HG02973 (cell line): ENCODE measurements at regions not wholly inside any gene's neighbourhood (a gene's known extent, or its start where the extent isn't known, plus 50 kb on each side); places are given as distances from the start of the nearest gene placed in this dataset.
"Not testable (repeated sequence)": the region's sequence is repeated elsewhere in the genome, so short reads cannot be mapped to it uniquely, and the experiment has no call there.

Experiments used
- ATAC-seq: cut with Tn5 transposase; IDR thresholded peaks from one replicate; pipeline ENCODE4 v1.9.1; 2021; ENCODE audit warnings: moderate library complexity; ENCODE audit not compliant: unreplicated experiment

DNA sequence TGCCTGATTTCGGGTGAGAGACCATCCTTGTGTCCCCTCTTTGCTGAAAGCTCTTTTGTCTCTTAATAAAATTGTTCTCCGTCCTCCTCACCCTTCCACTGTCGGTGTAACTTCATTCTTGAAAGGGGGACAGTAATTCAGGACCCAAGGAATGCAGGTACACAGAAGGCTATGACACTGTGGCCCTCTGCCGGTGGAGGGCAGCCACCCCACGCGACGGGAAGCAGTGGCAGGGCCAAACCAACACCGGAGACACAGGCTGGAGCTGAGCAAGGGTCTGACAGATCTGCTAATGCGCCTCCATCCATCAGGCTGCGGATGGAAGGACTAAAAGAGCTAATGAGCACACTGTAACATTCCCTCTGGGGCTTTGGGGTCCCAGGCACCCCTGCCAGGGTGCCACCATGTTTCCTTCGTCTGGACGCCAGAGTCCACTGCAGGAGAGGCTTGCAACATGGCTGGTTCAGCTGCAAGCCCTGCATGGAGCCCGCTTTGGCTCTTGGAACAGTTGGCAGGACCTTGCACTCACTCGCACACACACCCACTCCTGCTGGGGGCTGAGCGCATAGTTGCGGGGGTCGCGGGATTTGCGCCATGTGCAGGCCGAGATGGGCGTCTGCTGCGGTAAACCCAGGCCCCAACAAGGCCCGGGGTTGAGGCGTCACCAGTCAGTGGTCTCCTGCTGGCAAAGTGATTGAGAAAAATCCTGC, 544.1 kb upstream of the CDH7 start:
- ATAC-seq = no peak

DNA sequence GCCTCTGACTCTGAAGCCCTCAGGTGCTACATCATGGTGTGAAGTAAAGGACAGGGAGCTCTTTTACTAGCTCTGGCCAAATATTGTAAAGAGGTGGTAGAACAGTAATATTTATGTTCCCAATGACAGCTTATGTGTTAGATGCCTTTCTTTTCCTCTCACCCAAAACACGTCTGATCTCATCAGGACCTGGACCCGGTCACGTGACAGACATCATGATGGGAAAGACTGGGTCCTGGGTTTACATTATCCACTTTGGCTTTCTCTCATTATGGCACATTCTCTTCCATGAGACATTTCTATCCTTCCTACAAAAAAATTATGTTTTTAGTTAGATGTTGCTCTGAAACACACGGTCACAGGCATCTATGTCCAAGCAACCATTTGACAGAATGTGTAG, 548.7 kb upstream of the CDH7 start:
- no peak for ATAC-seq

DNA sequence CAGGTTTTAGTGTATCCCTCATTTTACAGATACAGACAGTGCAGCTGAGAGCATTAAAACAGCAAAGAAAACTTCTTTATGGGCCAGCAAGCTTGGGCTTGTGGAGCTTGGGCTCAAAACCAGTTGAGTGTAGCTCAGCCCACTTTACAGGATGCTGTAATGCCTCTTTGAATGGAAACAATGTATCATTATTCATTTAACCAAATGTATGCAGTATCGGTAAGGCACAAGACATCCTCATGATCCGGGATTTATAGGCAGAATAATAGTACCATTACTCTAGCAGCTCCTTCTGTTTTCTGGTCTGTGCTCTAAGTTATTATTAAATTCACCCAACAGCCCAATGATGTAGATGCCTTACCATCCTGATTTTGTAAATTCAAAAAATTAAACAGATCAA, 575.1 kb upstream of the CDH7 start:
- ATAC-seq = no peak

DNA sequence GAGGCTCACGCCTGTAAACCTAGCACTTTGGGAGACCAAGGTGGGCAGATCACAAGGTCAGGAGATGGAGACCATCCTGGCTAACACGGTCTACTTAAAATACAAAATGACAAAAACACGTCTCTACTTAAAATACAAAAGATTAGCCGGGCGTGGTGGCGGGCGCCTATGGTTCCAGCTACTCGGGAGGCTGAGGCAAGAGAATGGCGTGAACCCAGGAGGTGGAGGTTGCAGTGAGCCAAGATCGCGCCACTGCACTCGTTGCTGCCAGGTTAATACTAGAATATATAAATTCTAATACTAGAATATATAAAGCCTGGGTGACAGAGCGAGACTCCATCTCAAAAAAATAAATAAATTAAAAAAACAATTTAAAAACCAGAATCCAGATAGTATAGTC, 588.7 kb upstream of the CDH7 start:
- not testable (repeated sequence) for ATAC-seq

DNA sequence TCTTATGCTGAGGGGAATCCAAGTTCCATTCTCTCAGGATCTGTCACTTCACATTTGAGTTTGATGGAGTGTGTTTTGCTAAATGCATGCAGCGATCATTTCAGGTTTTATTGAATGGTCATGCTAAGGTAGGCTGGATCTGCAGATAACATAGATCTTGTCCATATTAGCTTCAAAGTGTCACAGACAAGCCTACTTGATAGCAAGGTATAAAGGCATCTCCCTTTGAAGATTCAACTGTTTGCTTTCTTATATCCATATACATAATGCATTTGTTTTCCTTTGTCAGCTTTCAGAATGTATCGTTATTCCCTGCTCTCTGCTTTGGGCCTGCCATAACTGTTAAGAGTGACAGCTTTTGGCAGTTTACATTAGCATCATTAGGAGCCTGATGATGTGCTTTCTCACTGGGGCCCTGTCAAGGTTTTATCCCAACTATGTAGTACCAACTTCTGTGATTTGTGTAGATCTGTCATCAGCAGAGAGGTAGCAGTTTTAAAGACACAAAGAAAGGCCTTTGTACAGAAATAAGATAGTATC, 604.3 kb upstream of the CDH7 start:
- ATAC-seq = no peak

DNA sequence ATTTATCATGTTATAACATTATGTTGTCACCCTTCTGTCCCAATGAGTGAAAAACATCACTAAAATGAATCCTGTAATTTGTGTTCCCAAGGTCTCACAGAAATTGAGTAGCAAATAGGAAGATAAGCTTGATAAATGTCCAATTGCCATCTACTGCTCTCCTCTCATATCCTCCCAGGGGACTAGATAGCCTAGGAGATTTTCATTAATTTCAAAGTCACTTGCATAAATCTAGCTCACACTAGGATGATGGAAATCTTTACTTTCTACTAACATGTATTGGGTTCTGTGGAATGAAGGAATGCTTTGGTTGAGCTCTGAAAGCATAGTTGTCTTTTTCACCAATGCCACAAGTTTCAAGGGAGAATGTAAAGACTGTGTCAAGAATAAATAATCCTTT, 605.5 kb upstream of the CDH7 start:
- no peak for ATAC-seq

DNA sequence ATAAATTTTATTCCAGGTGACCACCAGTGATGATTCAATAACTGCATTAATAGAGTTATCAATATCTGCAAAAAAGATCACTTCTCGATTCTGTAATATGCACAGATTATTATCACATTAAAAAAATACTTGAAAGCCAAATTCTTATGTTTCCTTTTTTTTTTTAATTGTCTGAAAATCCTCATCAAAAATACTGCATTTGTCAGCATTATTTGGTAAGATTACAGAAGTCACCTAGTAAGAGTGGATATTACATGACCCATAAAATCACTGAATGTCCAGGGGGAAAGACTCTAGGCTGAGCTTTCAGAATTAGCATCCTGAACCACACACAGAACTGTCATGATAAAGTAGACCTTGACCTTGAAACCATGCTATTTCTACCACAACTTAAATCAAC, 617.2 kb upstream of the CDH7 start:
- no peak for ATAC-seq

DNA sequence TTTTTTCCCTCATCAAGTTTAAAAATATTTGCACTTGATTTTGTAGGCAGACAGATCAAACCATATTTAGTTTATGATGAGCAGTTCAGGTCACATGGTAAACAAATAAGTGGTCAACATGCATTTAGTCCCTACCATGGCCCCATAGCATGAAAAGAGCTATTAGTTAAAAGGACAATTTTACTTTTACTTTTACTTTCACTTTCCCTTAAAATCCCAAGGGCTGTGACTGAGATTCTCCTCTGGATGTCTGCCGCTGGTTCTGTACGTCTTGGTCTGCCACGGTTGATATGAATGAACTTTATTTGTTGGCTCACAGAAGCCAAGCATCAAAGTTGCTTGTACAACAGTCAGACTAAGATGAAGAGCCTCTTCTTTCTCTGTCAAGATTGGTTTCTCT, 626.2 kb upstream of the CDH7 start:
- ATAC-seq = no peak

DNA sequence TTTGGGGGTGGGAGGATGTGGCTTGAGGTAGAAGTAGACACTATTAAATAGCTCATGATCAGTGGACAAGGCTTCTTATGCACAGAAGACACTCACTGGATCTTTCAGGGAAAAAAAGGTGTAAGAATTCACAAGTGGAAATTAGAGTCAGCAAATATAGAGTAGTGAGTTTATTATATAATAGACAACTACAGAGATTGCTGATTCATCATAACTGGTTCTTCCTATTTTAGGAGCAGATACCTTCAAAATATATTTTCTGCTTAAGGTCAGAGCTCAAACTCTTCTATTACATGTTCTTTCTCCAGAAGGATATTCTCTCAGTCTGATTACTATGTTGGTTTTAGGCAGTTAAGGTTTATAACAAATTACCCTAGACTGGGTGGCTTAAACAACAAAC, 646.9 kb upstream of the CDH7 start:
- no peak for ATAC-seq

DNA sequence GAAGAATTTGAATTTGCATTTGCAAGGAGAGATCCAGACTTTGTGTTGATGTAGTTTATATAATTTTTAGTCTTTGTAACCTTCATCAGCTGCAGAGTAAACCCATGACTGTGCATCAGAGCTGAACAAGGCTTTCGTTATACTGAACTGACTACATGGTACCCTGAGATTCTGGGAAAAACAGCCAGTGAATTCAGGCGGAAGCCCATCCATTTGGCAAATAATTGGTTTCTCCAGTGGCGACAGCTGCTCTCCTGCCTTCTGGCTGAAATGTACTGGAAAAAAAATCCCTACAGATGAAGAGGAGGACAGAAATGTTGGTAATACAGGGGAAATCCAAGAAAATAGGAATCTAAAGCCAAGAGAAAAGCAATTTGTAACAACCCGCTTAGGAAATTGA, 657.5 kb upstream of the CDH7 start:
- no peak for ATAC-seq

DNA sequence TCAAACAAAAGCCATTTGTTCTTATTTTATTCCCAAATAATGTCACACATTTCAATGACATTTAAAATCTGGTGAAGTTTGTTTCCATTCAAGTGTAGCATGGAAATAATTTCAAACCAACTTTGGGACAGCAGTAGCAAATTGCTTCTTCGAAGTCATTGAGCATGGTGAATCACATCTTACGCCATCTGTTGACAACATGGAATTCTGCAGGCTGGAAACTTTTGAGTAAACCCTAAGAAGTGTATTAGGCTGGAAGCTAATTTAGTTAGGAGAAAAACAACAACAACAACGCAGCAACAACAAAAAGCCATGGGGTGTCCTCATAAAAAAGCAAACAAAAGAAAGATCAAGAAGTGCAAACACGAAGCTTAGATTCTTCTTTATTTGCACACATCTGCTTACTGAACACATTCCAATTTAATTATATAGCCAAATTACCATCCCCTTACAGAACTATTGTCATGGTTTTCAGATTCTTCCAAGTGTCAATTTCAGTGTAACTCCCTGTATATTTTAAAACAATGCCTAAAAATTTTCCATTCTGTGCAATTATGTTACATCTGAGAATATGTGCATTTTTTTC, 659.0 kb upstream of the CDH7 start:
- ATAC-seq = peak; percentile 69

DNA sequence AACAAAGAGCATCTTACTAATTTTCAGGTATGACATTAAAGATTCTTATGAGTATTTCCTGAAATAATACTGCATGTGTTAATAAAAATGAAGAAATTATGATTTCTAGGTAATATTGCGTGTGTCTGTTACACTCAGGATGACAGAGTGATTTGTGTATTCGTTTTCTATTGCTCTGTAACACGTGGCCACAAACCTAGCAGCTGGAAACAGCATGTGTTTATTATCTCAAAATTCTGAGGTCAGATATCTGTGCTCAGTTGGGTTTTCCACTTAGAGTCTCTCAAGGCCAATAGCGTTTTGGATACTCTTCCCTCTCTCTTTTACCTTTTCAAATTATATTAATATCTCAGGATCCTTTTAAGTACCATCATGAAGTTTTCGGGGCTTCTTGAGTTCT, 667.9 kb upstream of the CDH7 start:
- no peak for ATAC-seq

DNA sequence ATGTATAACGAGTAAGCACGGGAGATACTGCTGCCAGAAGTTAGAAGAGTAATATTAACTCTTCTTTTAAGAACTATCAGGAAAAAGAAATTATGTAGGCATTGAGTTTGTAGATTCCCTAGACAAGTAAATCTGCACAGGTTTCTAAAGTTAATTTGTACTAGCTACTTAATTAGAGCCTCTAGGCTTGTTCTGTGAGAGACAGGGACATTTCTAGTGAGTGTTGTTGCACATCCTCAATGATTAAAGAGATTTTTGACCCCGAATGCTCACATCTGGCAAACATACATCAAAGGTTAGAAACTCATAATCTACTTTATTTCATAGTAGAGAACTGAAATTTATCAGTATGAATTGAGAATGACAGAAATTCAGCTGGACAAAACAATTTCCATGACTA, 669.0 kb upstream of the CDH7 start:
- no peak for ATAC-seq

DNA sequence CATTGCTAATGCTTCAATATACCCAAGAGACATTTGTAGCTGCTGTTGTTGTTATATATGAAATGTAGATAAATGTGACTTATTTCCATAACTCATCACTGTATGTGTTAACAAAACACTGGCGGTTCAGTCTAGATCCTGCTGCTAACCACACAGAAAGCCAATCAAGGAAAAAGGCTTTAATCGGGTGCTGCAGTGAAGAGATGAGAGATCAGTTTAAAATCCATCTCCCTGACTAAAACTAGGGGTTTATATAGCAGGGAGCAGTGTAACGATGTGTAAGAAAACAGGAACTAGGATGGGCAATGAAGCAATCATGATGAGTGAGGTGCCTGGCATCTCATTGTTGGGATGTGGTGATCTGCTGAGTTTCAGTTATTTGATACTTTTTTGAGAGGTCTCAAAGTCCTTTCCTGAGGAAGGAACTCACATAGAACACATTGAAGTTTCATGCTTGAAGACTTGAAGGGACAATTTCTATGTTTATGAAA, 677.7 kb upstream of the CDH7 start:
- no peak for ATAC-seq

DNA sequence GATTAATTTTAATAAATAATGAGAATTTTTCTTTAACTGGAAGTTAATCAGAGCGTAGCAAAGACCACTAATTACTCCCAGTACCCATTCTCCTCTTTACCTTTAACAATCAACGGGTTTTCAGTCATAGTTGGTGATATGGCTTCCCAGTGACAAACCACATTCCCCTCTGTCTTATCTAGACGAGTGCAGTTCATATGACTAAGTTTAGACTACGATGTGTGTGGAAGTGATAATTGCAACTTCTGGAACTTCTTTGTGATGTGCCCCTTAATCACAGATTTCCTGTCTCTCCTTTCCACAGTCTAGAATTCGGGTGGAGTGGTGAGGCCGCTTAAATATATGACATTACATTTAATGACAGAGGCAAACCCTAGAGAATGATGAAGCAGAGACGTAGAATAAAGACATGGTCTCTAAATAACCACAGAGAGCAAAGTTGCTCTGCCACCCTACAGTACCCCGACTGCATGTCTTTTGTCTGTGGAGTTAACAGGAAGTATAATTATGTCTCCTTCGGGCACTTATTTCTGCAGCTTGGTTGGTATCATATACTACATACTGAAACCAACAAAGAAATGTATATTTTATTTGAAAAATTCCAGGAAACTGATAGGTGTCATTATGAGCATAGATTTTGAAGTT, 693.3 kb upstream of the CDH7 start:
- no peak for ATAC-seq

DNA sequence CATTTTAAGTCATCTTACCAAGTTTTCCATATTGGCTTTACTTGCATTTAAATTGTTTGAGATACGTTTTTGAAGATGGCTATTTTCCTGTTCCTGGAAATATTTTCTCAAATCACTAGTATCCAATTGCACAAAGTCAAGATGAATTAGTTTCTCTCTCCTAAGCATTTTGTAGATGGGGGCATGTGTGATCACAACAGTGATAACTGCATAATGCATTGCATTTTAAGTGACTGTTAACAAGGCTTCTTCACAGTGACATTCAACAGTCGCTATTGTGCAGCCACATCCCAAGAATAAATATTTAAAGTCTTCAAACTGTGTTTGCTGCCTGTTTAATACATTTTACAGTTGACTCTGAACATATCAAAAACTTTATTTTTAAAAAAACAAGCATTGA, 694.2 kb upstream of the CDH7 start:
- ATAC-seq = no peak

DNA sequence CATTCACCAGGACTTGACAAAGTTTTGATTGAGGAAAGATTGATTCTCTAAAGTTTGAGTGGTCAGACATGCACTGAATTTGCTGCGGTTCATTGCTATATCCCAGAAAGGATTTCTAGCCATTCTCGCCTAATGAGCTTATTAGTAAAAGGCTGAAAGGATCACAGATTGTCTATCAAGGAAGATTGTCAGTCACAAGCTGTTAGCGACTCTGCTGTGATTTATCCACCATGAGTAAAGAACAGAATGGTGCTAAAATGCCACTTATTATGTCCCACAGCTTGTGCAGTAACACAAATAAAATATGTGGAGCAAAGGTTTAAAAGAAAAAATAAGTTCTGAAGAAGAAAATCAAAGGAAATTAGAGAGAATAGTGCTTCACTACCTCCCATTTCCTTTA, 701.2 kb upstream of the CDH7 start:
- ATAC-seq = no peak

DNA sequence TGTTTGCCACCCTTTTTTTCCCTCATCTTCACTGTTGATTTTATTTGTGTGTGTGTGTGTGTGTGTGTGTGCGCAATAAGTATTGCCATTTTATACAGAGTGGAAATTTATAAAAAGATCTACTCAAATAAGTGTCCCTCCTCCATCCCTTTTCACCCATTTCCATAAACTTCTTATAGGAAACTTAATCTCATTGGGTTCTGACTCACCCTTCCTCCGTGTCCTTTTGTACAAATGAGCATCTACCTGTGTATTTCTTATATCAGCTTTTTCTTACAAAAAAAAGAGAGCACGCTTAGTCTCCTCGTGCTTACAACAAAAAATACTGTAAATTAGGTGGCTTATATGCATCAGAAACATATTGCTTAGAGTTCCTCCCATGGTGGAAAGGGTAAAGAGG, 711.2 kb upstream of the CDH7 start:
- no peak for ATAC-seq

DNA sequence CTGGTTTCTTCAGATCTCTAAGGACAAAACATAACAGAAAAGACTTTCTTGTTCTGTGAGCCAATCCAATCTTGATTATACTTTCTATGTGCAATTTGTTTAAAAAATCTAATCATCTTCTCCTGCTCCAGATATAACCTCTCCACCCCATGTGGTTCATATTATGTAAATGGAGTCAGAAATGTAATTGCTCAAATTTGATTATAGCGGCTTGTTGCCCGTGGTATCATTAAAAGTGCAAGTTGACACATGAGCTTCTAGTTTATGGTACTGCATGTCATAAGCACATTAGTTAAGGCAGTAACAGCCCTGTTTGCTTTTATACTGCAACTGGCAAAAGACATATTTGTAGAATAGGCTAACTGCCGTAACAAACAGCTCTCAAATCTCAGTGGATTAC, 715.1 kb upstream of the CDH7 start:
- no peak for ATAC-seq

DNA sequence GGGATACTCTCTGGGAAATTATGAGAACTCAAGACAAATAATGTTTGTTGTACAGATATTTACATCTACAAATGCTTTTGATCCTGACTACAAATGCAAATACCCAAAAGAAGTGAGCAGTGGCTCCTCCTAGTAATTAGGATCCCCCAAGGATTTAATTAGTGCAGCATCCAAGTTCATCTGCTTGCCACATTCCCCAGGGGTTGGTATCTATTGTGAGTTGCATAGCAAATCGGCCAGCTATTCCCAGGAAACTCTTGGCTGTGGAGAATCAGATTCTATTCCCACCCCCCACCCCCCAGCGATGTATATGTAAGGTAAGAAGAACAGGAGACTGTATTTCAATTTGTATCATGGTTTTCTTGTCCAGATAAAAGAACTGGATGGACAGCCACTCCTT, 725.1 kb upstream of the CDH7 start:
- ATAC-seq = no peak

DNA sequence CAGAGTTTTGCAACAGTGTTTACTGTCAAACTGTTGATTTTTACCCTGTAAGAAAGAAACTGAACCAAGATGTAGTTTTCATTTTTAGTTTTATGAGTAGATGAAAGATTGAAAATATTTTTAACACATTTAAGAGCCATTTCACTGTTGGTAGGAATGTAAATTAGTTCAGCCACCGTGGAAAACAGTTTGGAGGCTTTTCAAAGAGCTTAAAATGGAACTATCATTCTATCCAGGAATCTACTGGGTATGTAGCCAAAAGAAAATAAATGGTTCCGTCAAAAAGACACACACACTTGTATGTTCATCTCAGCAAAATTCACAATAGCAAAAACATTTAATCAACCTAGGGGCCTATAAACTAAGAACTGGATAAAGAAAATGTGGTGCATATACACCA, 729.8 kb upstream of the CDH7 start:
- ATAC-seq = no peak

DNA sequence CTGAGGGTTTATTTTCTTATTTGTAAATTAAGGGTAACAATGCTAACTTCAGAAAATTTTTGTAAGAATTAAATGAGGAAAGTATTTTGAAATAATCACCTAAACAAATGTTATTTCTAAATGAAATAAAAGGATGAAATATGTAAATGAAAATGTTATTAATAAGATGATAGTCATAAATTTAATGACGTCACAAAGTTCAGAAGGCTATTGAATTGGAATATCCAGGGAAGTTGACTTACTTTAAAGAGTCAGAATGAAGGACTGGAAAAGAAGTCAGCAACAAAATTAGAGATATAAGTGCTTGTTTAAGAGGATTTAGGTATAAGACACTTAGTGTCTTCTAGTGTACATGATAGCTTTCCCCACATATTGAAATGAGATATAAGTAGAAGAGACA, 732.6 kb upstream of the CDH7 start:
- ATAC-seq = no peak
